SH-SY5Y (cell line): ENCODE measurements at regions not wholly inside any gene's neighbourhood (a gene's known extent, or its start where the extent isn't known, plus 50 kb on each side); places are given as distances from the start of the nearest gene placed in this dataset.

Experiments used
- GATA2 ChIP-seq: IDR thresholded peaks from 2 replicates; pipeline ENCODE4 v1.6.1; 2011; ENCODE audit warnings: mild to moderate bottlenecking, low read depth, low read length
- GATA3 ChIP-seq: IDR thresholded peaks from 2 replicates; pipeline ENCODE4 v1.6.1; 2011; ENCODE audit warnings: low read depth, mild to moderate bottlenecking, low read length, moderate library complexity

GRCh38 chr10:90126256-90126595 is 424.8 kb downstream of the KIF20B start:
- TF ChIP-seq GATA2 (no peak), GATA3 (no peak)
